Skin epidermis (tissue), 12 donors: ENCODE measurements at regions not wholly inside any gene's neighbourhood (a gene's known extent, or its start where the extent isn't known, plus 50 kb on each side); places are given as distances from the start of the nearest gene placed in this dataset.
"Not testable (repeated sequence)": the region's sequence is repeated elsewhere in the genome, so short reads cannot be mapped to it uniquely, and the experiment has no call there.

ENCODE experiments used
- H3K27ac ChIP-seq, 21 experiments: fragments of 200-600 bp; sonication (generic) in 11 of 21; one replicate each; pipeline ENCODE4 v1.5.0; 2020; ENCODE audit warnings: mild to moderate bottlenecking in 3 of 21, inconsistent platforms in 2 of 21, moderate library complexity in 2 of 21
- H3K4me3 ChIP-seq, 7 experiments: fragments of 200-600 bp; sonication (generic) in 2 of 7; one replicate each; pipeline ENCODE4 v1.5.0; 2020; ENCODE audit warnings: inconsistent platforms in 2 of 7, mild to moderate bottlenecking in 2 of 7, moderate library complexity in 1 of 7

DNA sequence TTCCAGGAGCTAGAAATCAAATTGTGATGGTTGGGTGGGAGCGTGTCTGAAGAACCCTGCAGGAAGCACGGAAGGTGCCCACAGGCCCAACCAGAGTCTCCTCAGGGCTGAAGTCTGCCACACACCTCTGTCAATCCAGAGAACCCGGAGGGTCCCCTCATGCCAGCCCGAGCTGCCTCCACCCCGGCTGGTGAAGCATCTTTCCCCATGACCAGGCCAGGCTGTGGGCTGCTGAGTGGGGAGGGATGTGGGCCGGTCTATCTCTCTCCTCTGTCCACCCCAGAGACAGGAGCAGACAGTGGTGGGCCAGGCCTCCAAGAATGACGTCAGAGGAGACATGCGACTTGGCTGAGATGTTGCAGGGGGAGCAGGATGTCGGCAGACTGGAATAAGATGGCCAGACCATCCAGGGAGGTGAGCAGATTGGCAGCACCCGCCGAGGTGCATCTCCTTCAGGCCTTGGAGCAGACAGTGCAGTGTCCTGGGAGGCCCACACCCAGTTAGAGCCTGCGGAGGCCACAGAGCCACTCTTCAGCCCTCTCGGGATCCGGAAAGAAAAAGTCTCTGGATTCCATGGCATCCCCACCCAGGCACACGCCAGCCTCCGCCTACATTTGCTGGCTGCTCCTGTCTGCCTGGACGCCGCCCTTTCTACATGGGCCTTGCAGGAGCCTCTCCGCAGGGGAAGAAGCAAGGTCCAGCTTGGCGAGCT is 1524.9 kb downstream of the BRD1 start:
- H3K27ac ChIP-seq, result no peak overlapping the region
- no peak overlapping the region for H3K4me3 ChIP-seq

DNA sequence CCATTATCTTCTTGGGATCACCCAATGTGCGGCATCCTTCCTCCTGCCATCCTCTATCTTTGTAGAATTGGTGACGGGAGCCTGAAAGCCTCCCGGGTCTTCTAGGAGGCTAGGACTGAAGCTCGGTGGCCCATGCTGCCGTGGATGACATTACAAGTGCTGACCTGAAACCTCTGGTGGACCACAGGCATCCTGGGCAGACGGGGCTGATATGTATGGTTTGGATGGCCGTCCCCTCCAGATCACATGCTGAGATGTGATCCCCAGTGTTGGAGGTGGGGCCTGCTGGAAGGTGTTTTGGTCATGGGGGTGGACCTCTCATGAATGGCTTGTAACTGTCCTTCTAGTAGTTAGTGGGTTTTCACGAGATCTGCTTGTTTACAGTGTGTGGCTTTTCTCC is 1525.8 kb downstream of the BRD1 start:
- Histone ChIP-seq H3K27ac (no peak overlapping the region), H3K4me3 (no peak overlapping the region)

DNA sequence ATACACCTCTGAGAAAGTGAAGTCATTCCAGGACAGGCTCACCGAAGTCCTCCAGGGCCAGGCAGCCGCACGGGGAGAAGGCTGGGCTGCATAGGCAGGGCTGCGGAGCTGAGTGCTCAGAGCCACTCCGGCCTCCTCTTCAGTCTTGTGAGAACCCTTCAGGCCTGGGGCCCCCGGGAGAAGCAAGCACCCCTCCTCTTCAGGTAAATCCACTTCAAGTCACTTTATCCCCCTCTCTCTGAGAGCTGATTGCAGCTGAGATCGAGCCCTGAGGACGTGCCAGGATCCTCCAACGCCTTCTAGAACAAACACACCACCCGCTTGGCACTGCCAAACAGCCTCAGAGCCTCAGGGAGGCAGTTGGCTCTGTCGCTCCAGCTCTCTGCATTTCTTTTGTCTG is 1526.3 kb downstream of the BRD1 start:
- no peak overlapping the region for H3K4me3 ChIP-seq
- H3K27ac ChIP-seq, result no peak overlapping the region

DNA sequence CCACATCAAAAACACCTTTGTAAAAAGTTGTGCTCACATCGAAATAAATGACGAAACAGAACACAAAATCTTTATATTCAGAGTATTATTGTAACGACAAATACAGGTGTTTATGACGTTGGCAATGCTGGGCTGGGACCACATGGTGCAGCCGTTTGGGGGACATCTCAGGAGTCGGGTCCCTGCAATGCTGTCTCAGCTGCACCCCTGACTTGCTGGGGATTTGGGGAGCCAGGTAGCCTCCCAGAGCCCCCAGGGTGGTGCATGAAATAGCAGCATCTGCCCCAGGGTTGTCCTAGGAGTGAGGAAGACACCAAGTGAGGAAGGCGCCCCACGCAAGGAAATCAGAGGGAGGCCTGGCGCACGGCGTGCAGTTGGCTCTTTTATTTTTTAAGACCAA is 1526.8 kb downstream of the BRD1 start:
- Histone ChIP-seq H3K27ac (no peak overlapping the region), H3K4me3 (no peak overlapping the region)

DNA sequence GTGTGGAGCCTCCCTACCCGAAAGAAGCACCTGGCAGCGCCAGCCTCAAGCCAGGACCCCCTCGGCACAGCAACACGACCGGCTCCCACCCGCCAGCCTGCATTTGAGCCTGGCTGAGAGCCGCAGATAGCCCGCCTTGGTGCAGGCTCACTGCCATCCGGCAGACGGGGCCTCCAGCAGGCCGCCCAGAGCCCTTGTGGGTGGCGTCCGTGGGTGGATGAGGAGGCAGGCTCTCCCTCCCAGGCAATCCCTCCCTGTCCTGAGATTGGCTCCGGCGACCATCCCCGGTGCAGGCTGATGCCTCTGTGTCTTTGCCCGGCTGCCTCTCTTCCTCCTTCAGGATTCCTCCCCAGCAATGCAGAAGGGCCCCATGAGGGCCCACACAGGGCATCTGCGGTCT is 1527.9 kb downstream of the BRD1 start:
- Histone ChIP-seq H3K27ac (no peak overlapping the region), H3K4me3 (no peak overlapping the region)

DNA sequence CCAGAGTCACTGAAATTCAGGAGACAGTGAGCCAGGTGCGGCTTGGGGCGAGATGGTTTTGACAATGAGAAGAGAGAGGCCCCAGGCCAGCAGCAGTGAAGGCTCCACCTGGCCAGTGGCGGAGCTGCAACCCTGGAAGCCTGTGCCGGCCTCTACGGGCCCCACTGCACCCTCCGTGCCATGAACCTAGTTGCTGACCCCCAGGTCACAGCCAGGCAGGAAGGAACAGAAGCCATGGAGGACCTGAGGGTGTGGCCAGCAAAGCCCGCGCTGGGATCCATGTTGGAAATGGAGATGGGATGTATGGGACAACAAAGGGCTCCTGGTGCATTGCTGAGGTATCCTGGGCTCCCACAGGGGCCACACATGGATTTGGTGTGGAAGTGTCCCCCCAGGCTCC is 1528.5 kb downstream of the BRD1 start:
- Histone ChIP-seq H3K4me3 (no peak overlapping the region), H3K27ac (no peak overlapping the region)

DNA sequence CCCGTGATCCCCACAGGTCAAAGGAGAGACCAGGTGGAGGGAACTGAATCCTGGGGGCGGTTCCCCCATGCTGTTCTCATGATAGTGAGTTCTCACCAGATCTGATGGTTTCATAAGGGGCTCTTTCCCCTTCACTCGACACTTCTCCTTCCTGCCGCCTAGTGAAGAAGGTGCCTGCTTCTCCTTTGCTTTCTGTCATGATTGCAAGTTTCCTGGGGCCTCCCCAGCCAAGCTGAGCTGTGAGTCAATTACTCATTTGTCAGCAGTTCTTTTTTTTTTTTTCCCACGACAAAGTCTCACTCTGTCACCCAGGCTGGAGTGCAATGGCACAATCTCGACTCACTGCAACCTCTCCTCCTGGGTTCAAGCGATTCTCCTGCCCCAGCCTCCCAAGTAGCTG is 1530.4 kb downstream of the BRD1 start:
- H3K4me3 ChIP-seq, result no peak overlapping the region
- H3K27ac ChIP-seq, result no peak overlapping the region

DNA sequence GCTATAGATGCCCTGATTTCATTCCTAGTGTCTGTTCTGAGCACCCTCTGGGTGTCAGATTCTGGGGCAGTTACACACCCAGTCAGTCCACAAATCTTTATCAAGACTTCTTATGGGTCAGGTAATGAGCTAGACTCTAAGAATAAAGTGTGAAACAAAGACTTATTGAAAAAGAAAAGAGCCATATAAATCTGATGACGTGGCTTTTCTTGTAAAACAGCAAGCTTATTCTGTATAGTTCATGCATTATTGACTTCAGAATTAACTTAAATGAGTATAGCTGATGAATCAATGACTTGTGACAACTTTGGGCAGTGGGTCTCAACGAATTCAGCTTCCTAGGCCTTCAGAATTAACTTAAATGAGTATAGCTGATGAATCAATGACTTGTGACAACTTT is 1527.5 kb downstream of the TBC1D22A start:
- H3K27ac ChIP-seq, H3K4me3 ChIP-seq: not testable (repeated sequence)

DNA sequence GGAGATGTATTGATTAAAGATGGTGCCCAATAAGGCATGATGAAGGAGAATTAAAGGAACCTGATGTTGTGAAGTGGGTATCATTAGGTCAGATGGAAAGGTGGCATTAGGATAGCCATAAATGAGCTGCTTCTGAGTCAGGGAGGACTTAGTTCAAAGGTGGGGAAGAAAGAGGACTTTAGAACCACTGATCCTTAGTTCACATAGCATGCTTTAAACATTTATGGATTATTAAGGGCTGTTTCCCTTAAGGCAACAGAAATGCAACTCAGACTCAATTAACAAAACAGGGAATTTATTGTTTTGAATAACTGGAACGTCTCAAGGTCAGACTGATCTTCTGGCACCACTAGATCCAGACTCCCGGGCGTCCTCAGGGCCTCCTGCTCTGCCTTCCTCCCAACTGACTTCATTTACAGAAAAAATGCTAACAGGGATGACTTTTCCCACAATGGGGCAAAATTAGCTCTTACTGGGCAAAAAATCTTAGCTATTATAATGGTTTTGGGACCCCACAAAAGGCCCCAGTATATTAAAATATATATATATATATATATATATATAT is 1526.0 kb downstream of the TBC1D22A start:
- no peak overlapping the region for H3K4me3 ChIP-seq
- no peak overlapping the region for H3K27ac ChIP-seq

DNA sequence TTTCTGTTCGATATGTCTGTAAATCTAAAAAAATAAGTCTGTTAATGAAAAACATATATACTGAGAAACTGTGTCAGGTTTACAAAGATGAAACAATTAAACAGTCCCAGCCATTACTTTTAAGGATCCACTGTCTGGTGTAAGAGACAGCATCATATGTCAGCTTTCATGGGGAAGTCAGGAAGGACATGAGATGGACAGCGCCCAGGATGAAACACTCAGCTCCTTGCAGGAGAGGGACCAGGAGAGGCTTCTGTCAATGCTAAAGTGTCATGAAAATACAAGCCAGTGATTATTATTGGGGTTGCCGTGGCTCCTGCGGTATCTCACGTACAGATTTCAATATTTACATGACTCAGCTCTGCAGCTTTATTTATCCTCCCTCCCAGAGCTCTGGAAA is 1524.6 kb downstream of the TBC1D22A start:
- Histone ChIP-seq H3K4me3 (no peak overlapping the region), H3K27ac (no peak overlapping the region)

DNA sequence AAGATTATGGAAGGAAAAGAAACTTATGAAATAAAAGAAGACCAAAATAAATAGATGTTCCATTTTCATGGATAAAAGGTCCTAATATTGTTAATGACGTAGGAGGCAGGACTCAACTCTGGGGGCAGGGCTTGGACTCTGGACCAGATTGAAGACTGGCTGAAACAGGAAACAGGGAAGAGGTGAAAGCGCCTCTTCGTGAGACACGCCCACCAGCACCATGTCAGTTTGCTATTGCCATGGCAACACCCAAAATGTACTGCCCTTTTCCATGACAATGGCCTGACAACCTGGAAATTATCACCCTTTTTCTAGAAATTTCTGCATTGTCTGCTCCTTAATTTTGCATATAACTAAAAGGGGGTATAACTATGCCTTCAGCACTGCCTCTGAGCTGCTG is 1522.2 kb downstream of the TBC1D22A start:
- H3K27ac ChIP-seq, result no peak overlapping the region
- H3K4me3 ChIP-seq, result no peak overlapping the region

DNA sequence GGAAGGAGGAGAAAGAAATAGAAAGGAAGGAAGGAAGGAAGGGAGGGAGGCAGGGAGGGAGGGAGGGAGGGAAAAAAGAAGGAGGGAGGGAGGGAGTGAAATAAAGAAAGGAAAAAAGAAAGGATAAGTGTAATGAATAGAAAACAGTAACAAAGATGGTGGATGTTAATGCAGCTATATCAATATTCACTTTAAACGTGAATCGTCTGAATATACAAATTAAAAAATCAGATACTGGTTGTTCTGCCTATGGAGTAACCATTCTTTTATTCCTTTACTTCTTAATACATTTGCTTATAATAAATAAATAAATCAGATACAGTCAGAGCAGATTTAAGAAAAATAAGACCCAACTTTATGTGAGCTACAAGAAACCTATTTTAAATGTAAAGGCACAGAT is 1520.4 kb downstream of the TBC1D22A start:
- H3K27ac ChIP-seq, result no peak overlapping the region

DNA sequence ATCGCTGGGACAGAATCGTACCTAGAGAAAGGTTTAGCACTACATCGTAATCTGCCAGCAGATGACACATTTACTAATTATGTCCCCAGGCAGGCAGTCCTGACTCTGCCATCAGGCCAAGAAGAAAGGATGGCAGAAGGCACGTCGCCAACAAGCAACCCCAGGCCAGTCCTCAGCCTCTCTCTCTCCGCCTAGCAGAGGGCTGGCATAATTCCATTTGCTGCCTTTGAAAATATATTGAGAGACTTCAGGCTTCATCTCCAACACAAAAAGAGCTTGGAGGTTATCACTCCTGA is 1517.0 kb downstream of the TBC1D22A start:
- Histone ChIP-seq H3K4me3 (no peak overlapping the region), H3K27ac (no peak overlapping the region)

More for the DNA sequence above, 1520.4 kb downstream of the TBC1D22A start:
- H3K4me3 ChIP-seq, result no peak overlapping the region

DNA sequence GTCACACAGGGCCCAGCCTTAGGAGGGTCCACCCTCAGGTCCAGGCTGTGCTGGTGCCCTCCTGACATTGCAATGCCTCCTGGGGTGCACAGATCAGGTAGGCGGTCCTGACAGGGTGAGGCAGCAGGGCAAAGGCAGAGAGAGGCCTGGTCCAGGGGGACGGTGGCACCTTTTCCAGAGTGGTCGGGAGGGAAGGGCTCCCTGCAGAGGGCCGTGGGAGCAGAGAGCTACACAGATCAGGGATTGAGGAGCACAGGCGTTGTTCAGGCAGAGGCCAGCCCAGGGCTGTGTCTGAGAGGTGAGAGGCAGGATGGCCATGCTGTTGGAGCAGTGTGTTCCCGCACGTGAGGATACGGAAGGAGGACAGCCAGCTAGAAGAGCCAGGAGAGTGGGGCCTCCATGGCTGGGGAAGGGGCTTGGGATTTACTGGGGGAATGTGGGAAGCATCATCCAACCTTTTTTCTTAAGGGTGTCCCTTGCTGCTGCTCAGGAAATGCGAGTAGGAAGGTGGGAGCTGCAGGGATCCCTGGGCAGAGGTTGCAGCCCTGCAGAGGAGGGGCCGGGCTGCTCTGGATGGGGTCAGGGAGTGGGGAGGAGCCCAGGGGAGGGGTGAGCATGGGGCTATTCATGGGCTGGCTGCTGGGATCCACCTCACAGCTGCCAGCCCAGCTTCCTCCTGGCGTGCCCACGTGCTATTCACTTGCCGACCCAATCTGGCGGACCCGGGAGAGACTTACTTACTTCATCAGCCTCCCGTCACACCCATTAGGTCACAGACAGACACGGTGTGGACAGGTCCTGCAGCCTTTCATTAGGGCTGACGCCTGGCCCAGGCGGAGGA is 1516.4 kb downstream of the TBC1D22A start:
- Histone ChIP-seq H3K4me3 (no peak overlapping the region), H3K27ac (no peak overlapping the region)

DNA sequence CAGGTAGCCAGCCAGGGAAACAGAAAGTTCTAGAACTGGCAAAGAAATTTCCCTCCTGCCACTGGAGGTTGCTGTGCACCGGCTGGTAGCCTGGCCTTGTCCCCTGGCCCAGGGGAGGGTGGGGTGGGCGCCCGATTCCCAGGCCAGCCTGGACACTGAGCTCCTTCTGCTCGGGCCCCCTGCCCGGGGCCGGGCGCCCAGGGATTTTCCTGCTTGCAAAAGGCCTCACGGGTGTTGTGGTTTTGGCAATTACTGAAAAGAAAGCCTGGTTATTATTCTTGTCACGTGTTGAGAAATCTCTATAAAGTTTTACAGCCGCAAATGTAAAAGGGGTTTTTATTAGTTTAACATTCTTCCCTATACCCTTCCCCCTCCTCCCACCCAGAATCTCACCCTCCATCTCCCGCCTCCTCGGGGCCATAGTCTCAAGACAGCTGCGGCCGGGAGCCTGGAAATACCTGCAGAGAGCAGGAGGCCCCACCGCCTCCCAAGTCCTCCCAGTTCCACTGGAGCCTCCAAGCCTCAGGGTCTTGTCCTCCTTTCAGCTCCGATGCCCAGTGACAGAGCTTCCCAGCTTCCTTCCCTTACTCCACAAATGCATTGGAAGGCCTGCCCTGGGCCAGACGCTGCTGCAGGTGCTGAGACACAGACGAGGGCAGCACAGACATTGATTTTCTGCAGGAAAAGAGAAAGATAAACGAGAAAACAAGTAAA is 1515.6 kb downstream of the TBC1D22A start:
- H3K27ac ChIP-seq, result no peak overlapping the region
- no peak overlapping the region for H3K4me3 ChIP-seq

DNA sequence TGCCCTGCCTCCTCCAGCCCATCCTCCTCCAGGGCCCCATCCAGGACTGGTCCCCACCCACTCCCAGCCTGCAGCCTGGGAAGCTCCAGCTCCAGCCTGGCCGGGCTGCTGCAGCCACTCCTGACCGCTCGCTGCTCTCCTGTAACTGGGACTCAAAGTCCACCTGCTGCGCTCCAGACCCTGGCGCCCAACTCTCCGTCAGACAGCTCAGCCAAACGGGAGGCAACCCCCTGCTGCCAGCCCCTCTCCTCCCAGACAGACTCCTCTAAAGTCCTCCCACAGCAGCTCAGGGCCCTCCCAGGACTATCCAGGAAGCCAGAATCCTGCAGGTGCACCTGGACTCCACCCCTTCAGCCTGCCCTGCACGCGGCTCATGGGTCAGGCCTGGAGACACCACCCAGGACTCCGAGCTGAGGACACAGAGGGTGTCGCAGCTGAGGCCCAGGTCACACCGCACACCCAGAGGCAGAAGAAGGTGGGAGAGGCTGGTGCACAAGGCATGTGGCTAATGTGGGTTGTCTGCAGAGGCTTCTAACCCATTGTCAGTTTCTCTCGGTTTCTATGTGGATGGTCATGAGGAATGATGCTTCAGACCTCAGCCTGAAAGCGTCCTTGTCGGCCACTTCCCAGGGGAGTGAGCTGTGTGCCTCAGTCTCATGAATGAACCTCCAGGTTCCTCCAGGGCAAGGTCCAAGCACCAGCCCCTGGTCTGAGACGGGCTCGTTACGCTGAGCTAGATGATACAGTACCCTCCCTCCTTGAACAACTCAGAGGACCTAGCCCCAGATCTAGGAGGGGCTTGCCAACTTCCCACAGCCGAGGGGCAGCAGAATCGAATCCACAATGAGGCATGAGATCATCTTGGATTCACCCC is 1514.8 kb downstream of the TBC1D22A start:
- Histone ChIP-seq H3K4me3 (no peak overlapping the region), H3K27ac (no peak overlapping the region)

DNA sequence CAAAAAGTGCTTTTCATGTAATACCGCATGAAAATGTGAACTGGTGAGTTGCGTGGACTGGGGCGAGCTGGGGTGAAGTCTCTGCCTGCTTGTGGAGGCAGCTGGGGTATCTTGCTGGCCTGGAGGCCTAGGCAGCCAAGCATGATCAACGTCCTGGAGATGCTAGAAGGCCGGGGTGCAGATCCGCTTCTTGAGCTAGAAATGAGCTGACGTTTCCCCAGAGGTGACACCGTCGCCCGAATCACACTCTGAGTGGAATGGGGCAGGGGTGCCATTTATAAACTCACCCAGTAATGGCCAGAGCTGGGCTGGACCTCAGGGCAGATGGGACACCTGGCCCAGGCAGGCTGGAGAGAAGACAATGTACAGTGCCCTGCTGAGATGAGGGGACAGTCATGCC is 1513.0 kb downstream of the TBC1D22A start:
- no peak overlapping the region for H3K4me3 ChIP-seq
- H3K27ac ChIP-seq, result no peak overlapping the region

DNA sequence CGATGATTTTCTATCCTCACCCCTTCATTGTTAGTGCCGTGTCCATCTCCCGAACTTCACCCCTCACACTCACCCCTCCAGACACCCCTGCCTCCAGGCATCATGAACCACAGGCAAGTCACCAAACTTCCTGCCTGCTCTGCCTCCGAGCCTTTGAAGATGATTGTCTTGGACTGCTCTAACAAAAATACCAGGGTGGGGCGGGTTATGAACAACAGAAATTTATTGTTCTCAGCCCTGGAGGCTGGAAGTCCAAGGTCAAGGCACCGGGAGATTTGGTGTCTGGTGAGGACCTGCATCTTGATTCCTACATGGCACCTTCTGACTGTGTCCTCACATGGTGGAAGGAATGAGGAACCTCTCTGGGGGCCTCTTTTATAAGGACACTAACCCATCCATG is 1508.3 kb downstream of the TBC1D22A start:
- Histone ChIP-seq H3K27ac (no peak overlapping the region), H3K4me3 (no peak overlapping the region)

DNA sequence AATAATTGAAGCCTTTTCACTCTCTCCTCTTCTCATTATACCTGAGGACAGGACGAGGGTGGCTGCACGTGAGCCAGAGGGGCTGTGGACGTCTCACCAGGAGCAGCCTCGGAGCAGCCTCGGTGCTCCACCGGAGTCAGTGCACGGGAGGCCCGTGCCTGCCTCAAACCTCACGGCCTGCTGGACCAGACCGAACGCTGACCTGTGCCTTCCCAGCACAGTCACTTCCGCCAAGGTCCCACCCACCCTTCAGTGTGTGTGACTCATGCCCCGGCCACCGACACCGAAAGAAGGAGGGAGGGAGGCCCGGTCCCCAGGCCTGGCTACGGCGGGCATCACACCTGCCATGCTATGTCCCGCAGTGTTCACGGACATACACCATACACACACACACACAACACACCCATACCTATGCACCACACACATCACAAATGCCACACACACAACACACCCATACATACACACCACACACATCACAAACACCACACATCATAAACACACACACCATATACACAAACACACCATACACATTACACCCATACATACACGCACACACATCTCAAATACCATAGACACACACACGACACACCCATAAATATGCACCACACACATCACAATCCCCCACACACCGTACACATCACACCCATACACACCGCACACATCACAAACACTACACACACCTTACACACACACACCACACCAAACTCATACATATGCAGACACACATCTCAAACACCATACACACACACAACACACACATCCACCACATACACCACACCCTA is 1506.5 kb downstream of the TBC1D22A start:
- Histone ChIP-seq H3K27ac (no peak overlapping the region), H3K4me3 (no peak overlapping the region)
